LNCaP clone FGC (cell line): ENCODE measurements at regions not wholly inside any gene's neighbourhood (a gene's known extent, or its start where the extent isn't known, plus 50 kb on each side); places are given as distances from the start of the nearest gene placed in this dataset.

Source experiments
- DNase-seq: peaks from one replicate; pipeline ENCODE4 v3.0.0-alpha.2; 2011; ENCODE audit warnings: low read depth
- H3K4me3 ChIP-seq: 2 replicates; pipeline ENCODE4 v1.5.1; 2011; ENCODE audit warnings: mild to moderate bottlenecking, low read depth, low read length, control low read depth
- TF ChIP-seq, protein P1 (sequence below): IDR thresholded peaks from 2 replicates; pipeline ENCODE4 v1.5.1; 2012; ENCODE audit warnings: mild to moderate bottlenecking; ENCODE audit not compliant: control insufficient read depth, insufficient read depth; ENCODE audit errors: extremely low read depth

DNA sequence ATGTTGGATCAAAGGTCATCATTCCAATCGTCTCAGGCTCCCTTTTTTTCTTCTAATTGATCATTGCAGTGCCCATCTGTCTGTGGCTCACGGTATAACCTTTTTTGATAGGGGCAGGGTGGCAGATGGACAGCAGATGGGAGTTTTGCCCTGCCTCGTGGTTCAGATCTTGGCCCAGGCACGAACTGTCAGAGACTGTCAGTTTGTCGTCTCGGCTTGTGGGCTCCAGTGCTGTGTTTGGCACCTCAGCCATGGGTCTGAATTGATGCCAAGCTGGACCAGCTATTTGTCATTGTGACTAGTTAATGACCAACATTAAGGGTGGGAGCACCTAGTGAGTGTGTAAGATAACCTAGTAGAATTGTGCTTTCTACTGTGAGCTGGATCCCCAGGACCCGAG is 197.6 kb downstream of the PRL start:
- TF ChIP-seq, protein P1, sequence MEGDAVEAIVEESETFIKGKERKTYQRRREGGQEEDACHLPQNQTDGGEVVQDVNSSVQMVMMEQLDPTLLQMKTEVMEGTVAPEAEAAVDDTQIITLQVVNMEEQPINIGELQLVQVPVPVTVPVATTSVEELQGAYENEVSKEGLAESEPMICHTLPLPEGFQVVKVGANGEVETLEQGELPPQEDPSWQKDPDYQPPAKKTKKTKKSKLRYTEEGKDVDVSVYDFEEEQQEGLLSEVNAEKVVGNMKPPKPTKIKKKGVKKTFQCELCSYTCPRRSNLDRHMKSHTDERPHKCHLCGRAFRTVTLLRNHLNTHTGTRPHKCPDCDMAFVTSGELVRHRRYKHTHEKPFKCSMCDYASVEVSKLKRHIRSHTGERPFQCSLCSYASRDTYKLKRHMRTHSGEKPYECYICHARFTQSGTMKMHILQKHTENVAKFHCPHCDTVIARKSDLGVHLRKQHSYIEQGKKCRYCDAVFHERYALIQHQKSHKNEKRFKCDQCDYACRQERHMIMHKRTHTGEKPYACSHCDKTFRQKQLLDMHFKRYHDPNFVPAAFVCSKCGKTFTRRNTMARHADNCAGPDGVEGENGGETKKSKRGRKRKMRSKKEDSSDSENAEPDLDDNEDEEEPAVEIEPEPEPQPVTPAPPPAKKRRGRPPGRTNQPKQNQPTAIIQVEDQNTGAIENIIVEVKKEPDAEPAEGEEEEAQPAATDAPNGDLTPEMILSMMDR, result no peak
- H3K4me3 ChIP-seq, result no peak overlapping the region
- DNase-seq, result no peak

- TF ChIP-seq, protein P1, result no peak
- no peak for DNase-seq
- no peak overlapping the region for H3K4me3 ChIP-seq
Observed at GRCh38 chr6:22099923-22100322, 196.9 kb downstream of the PRL start.

DNA sequence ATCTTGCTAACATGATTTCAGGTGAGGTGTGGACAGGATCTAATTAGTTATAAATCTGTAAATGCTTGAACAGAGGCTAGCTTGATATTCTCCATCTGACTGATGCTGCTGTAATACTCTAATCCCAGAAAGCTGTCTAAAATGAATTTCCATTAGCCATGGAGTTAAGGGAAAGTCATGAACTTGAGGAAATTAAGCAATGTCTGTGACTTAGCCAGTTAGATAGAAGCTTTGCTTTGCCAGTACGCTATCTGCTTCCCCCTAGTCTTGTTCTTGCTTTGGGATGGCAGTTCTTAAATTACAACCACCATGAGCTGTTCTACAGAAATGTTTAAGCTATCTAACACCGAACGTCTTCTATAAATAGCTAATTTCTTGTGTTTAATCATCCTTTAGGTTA is 195.7 kb downstream of the PRL start:
- DNase-seq, result no peak
- TF ChIP-seq, protein P1, result no peak
- H3K4me3 ChIP-seq, result no peak overlapping the region

DNA sequence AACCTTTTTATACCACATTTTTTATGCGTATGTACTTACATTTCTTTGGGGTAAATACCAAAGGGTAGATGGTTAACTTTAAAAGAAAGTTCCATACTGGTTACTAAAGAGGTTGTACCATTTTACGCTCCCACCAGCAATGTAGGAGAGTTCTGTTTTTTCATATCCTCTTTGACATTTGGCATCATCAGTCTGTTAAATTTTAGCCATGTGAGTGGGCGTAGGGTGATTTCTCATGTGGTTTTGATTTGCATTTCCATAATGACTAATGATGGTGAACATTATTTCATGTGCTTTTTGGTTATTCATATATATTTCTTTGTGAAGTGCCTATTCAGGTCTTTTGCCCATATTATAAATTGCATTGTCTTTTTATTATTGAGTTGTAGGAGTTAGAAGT is 194.2 kb downstream of the PRL start:
- DNase-seq, result no peak
- no peak overlapping the region for H3K4me3 ChIP-seq
- TF ChIP-seq, protein P1, result no peak

GRCh38 chr6:22106451-22106850 is 190.4 kb downstream of the PRL start:
- no peak overlapping the region for H3K4me3 ChIP-seq
- TF ChIP-seq, protein P1, result no peak
- DNase-seq, result no peak

DNA sequence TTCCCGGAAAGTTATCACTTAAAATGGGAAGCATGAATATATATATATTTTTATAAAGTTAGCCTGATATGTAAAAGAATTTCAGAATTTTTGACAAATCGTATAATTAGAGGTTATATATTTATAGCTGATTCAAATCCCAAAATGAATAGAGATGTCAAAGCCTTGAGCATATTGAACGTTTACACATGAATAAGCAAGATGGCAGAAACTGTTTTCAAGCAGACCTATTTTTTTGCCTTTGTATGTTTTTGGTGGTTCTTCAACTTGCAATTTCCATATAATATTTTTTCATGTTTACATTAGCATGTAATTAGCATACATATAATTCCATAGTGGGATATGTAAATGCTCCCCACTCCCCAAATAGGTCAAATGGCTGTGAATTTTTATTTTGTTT is 189.9 kb downstream of the PRL start:
- TF ChIP-seq, protein P1, result no peak
- DNase-seq, result no peak
- no peak overlapping the region for H3K4me3 ChIP-seq

- no peak overlapping the region for H3K4me3 ChIP-seq
- TF ChIP-seq, protein P1, result no peak
- DNase-seq, result no peak
Observed at GRCh38 chr6:22108199-22108598, 188.6 kb downstream of the PRL start.
